Activated naive CD8-positive, alpha-beta T cell (primary cell): ENCODE measurements at regions not wholly inside any gene's neighbourhood (a gene's known extent, or its start where the extent isn't known, plus 50 kb on each side); places are given as distances from the start of the nearest gene placed in this dataset.

Source experiments
- H3K27ac Mint-ChIP-seq: one replicate; pipeline ENCODE4 v1.8.0; 2021; ENCODE audit warnings: mixed read lengths
- H3K27me3 Mint-ChIP-seq: one replicate; pipeline ENCODE4 v1.8.0; 2021; ENCODE audit warnings: mixed read lengths
- H3K36me3 Mint-ChIP-seq: one replicate; pipeline ENCODE4 v1.8.0; 2021; ENCODE audit warnings: mixed read lengths
- H3K4me1 Mint-ChIP-seq: one replicate; pipeline ENCODE4 v1.8.0; 2021; ENCODE audit warnings: low read depth, mixed read lengths
- H3K4me3 Mint-ChIP-seq: one replicate; pipeline ENCODE4 v1.8.0; 2021; ENCODE audit warnings: mild to moderate bottlenecking, mixed read lengths
- H3K9me3 Mint-ChIP-seq: one replicate; pipeline ENCODE4 v1.8.0; 2021; ENCODE audit warnings: low read depth, mixed read lengths

GRCh38 chr3:22885039-22885438 is 318.1 kb upstream of the UBE2E2 start:
- H3K36me3 Mint-ChIP-seq = no peaks in the 10 kb centered on the region
- H3K4me1 Mint-ChIP-seq = no peaks in the 10 kb centered on the region
- H3K27me3 Mint-ChIP-seq = no peaks in the 10 kb centered on the region
- H3K4me3 Mint-ChIP-seq = no peak overlapping the region
- no peaks in the 10 kb centered on the region for H3K9me3 Mint-ChIP-seq
- no peak overlapping the region for H3K27ac Mint-ChIP-seq

GRCh38 chr3:22885574-22886341 is 317.4 kb upstream of the UBE2E2 start:
- Mint-ChIP-seq H3K4me3 (no peak overlapping the region), H3K27ac (no peak overlapping the region), H3K27me3 (no peaks in the 10 kb centered on the region), H3K36me3 (no peaks in the 10 kb centered on the region), H3K4me1 (no peaks in the 10 kb centered on the region), H3K9me3 (no peaks in the 10 kb centered on the region)

- H3K27ac Mint-ChIP-seq = no peak overlapping the region
- no peaks in the 10 kb centered on the region for H3K9me3 Mint-ChIP-seq
- H3K4me3 Mint-ChIP-seq = no peak overlapping the region
- H3K36me3 Mint-ChIP-seq = no peaks in the 10 kb centered on the region
- H3K27me3 Mint-ChIP-seq = no peaks in the 10 kb centered on the region
- no peaks in the 10 kb centered on the region for H3K4me1 Mint-ChIP-seq
Measured at GRCh38 chr3:22886439-22887068, 316.6 kb upstream of the UBE2E2 start.

- H3K4me1 Mint-ChIP-seq = no peaks in the 10 kb centered on the region
- H3K27me3 Mint-ChIP-seq = no peaks in the 10 kb centered on the region
- no peak overlapping the region for H3K4me3 Mint-ChIP-seq
- no peaks in the 10 kb centered on the region for H3K9me3 Mint-ChIP-seq
- no peaks in the 10 kb centered on the region for H3K36me3 Mint-ChIP-seq
- H3K27ac Mint-ChIP-seq = no peak overlapping the region
Measured at GRCh38 chr3:22887664-22888291, 315.3 kb upstream of the UBE2E2 start.

- Mint-ChIP-seq H3K4me3 (no peak overlapping the region), H3K9me3 (no peaks in the 10 kb centered on the region), H3K27me3 (peaks cover 2% of the 10 kb centered on the region), H3K4me1 (no peaks in the 10 kb centered on the region), H3K36me3 (no peaks in the 10 kb centered on the region), H3K27ac (no peak overlapping the region)
Measured at GRCh38 chr3:22893101-22893500, 310.0 kb upstream of the UBE2E2 start.

GRCh38 chr3:22893644-22894325 is 309.3 kb upstream of the UBE2E2 start:
- Mint-ChIP-seq H3K27ac (no peak overlapping the region), H3K36me3 (no peaks in the 10 kb centered on the region)

DNA sequence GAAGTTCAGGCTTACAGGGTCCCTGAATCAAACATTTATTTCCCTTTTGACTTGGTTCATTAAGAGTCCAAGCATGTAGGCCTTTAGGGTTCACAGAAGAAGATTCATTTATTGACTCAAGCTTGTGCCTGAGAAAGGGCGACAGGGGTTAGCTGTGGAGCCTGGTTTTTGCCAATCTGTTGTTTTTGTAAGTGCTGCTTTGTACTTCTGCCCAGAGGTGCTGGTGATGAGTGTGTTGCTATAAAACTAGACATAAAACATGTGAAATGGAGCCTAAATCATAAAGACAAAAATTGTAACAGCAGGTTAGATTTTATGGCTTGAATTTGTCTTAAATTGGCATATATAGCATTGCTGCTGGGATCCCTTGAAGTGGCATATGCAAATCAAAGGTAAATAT is 308.3 kb upstream of the UBE2E2 start:
- Mint-ChIP-seq H3K4me1 (no peaks in the 10 kb centered on the region), H3K27me3 (peaks cover 2% of the 10 kb centered on the region)

More at GRCh38 chr3:22893644-22894325, 309.3 kb upstream of the UBE2E2 start:
- Mint-ChIP-seq H3K4me1 (no peaks in the 10 kb centered on the region), H3K4me3 (no peak overlapping the region), H3K27me3 (peaks cover 2% of the 10 kb centered on the region), H3K9me3 (no peaks in the 10 kb centered on the region)

GRCh38 chr3:22895671-22896070 is 307.5 kb upstream of the UBE2E2 start:
- Mint-ChIP-seq H3K36me3 (no peaks in the 10 kb centered on the region), H3K4me3 (no peak overlapping the region), H3K27ac (no peak overlapping the region), H3K27me3 (peaks cover 2% of the 10 kb centered on the region), H3K4me1 (no peaks in the 10 kb centered on the region), H3K9me3 (no peaks in the 10 kb centered on the region)

More for the DNA sequence above, 308.3 kb upstream of the UBE2E2 start:
- no peaks in the 10 kb centered on the region for H3K36me3 Mint-ChIP-seq
- no peak overlapping the region for H3K4me3 Mint-ChIP-seq
- no peaks in the 10 kb centered on the region for H3K9me3 Mint-ChIP-seq
- H3K27ac Mint-ChIP-seq = no peak overlapping the region

DNA sequence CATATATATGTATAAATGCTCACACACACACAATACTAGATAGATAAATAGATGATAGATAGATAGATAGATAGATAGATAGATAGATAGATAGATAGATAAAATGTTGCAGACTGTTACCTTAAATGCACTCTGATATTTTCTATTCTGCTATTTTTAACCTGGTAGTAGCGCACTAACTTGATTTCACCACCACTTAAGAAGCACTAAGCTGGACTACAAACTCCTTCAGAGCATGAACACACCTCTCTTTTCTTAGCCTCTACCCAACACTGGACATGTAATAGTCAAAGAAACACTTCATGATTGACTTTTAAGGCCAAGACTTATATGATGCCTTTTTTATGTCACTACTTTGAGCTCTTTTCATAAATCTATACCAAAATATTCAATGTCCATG is 304.6 kb upstream of the UBE2E2 start:
- H3K27me3 Mint-ChIP-seq = peaks cover 2% of the 10 kb centered on the region
- H3K9me3 Mint-ChIP-seq = no peaks in the 10 kb centered on the region
- H3K36me3 Mint-ChIP-seq = no peaks in the 10 kb centered on the region
- H3K4me1 Mint-ChIP-seq = no peaks in the 10 kb centered on the region
- no peak overlapping the region for H3K27ac Mint-ChIP-seq
- no peak overlapping the region for H3K4me3 Mint-ChIP-seq

DNA sequence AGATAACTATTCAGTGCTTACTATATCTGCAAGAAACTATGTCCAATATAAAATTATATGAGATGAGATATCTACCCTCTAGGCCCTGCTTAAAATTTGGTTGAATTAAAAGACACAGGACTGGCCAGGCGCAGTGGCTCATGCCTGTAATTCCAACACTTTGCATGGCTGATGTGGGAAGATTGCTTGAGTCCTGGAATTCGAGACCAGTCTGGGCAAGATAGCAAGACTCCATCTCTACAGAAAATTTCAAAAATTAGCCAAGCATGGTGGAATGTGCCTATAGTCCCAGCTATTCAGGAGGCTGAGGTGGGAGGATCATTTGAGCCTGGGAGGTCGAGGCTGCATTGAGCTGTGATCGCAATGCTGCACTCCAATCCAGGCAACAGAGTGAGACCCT is 303.7 kb upstream of the UBE2E2 start:
- Mint-ChIP-seq H3K9me3 (no peaks in the 10 kb centered on the region), H3K4me3 (no peak overlapping the region), H3K27me3 (peaks cover 2% of the 10 kb centered on the region), H3K36me3 (no peaks in the 10 kb centered on the region), H3K4me1 (no peaks in the 10 kb centered on the region), H3K27ac (no peak overlapping the region)

DNA sequence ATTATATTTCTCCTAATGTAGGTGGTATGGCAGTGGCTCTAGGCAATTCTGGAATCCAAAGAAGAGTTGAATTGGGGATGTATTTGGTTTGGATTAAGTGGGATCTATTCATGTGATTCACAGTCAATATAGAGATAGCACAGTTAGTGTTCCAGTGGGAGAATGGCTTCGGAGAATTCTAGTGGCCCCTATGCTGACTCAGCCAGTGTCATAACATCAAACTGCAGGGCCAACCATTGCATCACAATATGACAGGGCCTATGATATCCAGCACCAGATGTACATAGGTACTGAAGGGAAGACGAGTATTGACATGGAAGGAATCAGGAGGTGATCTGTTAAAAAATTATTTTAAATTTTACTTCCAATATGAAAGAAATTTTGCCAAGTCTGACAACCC is 302.8 kb upstream of the UBE2E2 start:
- Mint-ChIP-seq H3K36me3 (no peaks in the 10 kb centered on the region), H3K4me1 (no peaks in the 10 kb centered on the region), H3K4me3 (no peak overlapping the region), H3K27ac (no peak overlapping the region), H3K27me3 (peaks cover 2% of the 10 kb centered on the region), H3K9me3 (no peaks in the 10 kb centered on the region)

DNA sequence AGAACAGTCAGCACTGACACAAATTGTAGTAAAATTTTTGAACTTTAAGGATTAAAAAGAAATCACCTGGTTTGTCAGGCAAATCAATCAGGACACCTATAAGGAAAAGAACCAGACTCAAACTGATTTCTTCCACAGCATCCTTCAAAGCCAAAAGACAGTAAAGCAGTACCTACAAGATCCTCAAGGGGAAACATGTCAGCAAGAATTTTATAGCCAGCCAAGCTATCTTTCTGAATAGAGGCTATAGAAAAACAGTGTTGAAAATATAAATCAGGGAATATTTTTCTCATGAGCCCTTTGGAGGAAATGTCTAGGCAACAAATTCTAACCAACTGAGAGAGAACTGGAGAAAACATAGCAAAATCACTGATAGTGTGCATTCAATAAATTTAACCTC is 301.4 kb upstream of the UBE2E2 start:
- no peaks in the 10 kb centered on the region for H3K36me3 Mint-ChIP-seq
- H3K4me1 Mint-ChIP-seq = no peaks in the 10 kb centered on the region
- no peak overlapping the region for H3K4me3 Mint-ChIP-seq

DNA sequence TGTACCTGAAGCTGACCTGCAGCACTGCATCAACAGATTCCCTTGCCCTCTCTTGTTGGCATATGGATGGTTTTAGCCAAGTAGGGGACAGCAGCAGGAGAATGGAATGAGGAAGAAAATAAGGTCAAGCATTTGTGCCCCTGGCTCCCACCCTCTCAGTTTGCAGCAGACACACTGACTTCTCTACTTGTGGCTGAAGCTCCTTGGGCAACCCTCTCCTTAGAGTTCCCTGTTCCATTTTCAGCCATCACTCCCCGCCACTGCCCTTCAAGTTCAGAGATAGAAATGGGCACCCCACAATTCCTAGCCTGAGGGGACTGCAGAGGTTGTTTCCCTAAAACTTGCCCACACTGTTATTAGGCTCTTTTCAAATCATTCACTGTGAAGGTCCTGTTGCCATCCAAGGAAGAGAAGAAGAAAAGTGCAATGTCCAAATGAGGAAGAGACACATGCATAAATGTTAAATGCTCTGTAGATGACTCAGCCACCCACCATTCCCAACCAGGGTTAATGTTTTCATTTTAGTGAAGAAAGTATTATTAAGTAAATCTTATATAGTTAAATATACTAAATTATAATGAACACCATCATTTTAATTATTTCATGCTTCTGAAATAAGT is 295.9 kb upstream of the UBE2E2 start:
- no peaks in the 10 kb centered on the region for H3K36me3 Mint-ChIP-seq
- no peaks in the 10 kb centered on the region for H3K4me1 Mint-ChIP-seq
- H3K27me3 Mint-ChIP-seq = no peaks in the 10 kb centered on the region
- H3K27ac Mint-ChIP-seq = no peak overlapping the region
- no peaks in the 10 kb centered on the region for H3K9me3 Mint-ChIP-seq
- H3K4me3 Mint-ChIP-seq = no peak overlapping the region

More for the DNA sequence above, 301.4 kb upstream of the UBE2E2 start:
- H3K27me3 Mint-ChIP-seq = no peaks in the 10 kb centered on the region
- H3K9me3 Mint-ChIP-seq = no peaks in the 10 kb centered on the region
- H3K27ac Mint-ChIP-seq = no peak overlapping the region

- no peak overlapping the region for H3K4me3 Mint-ChIP-seq
- no peaks in the 10 kb centered on the region for H3K36me3 Mint-ChIP-seq
- no peaks in the 10 kb centered on the region for H3K27me3 Mint-ChIP-seq
Measured at GRCh38 chr3:22907796-22908195, 295.3 kb upstream of the UBE2E2 start.

More at GRCh38 chr3:22907796-22908195, 295.3 kb upstream of the UBE2E2 start:
- no peaks in the 10 kb centered on the region for H3K4me1 Mint-ChIP-seq
- H3K9me3 Mint-ChIP-seq = no peaks in the 10 kb centered on the region
- H3K27ac Mint-ChIP-seq = no peak overlapping the region
